DOHH2 (cell line): ENCODE measurements at regions not wholly inside any gene's neighbourhood (a gene's known extent, or its start where the extent isn't known, plus 50 kb on each side); places are given as distances from the start of the nearest gene placed in this dataset.

Experiments used
- H3F3A ChIP-seq: fragments of 200-600 bp; sonication (generic), shearing (Covaris generic); 2 replicates; pipeline ENCODE4 v1.6.0; 2016; ENCODE audit warnings: antibody characterized with exemption, mild to moderate bottlenecking; ENCODE audit not compliant: control insufficient read depth, insufficient read depth
- H3K27ac ChIP-seq: fragments of 200-600 bp; sonication (generic); 2 replicates; pipeline ENCODE4 v1.5.1; 2014; ENCODE audit warnings: low read depth, mild to moderate bottlenecking, low read length, moderate library complexity
- H3K27me3 ChIP-seq: fragments of 200-600 bp; sonication (generic); 2 replicates; pipeline ENCODE4 v1.6.1; 2014; ENCODE audit warnings: mild to moderate bottlenecking, low read length, mixed read lengths; ENCODE audit not compliant: control insufficient read depth
- H3K36me3 ChIP-seq: fragments of 200-600 bp; sonication (generic); 2 replicates; pipeline ENCODE4 v1.6.1; 2014; ENCODE audit warnings: mild to moderate bottlenecking, low read length, moderate library complexity, mixed read lengths; ENCODE audit not compliant: control insufficient read depth
- H3K4me1 ChIP-seq: fragments of 200-600 bp; sonication (generic); 2 replicates; pipeline ENCODE4 v1.6.1; 2014; ENCODE audit warnings: mild to moderate bottlenecking, low read length, mixed read lengths; ENCODE audit not compliant: control insufficient read depth
- H3K4me2 ChIP-seq: fragments of 200-600 bp; sonication (generic); 2 replicates; pipeline ENCODE4 v1.6.0; 2014; ENCODE audit warnings: mild to moderate bottlenecking, low read length, moderate library complexity
- H3K4me3 ChIP-seq: fragments of 200-600 bp; sonication (generic); 2 replicates; pipeline ENCODE4 v1.5.1; 2014; ENCODE audit warnings: mild to moderate bottlenecking, low read length, mixed read lengths
- H3K79me2 ChIP-seq: fragments of 200-600 bp; sonication (generic); 2 replicates; pipeline ENCODE4 v1.6.1; 2014; ENCODE audit warnings: mild to moderate bottlenecking, low read length, mixed read lengths; ENCODE audit not compliant: control insufficient read depth
- H3K9me2 ChIP-seq: fragments of 200-600 bp; sonication (generic); replicated peaks from 2 replicates; pipeline ENCODE4 v1.6.1; 2014; ENCODE audit warnings: mild to moderate bottlenecking, low read length, mixed read lengths; ENCODE audit not compliant: control insufficient read depth
- H3K9me3 ChIP-seq: fragments of 200-600 bp; sonication (generic); 2 replicates; pipeline ENCODE4 v1.6.1; 2014; ENCODE audit warnings: antibody characterized with exemption, low read length, mixed read lengths; ENCODE audit not compliant: control insufficient read depth, insufficient read depth
- H4K20me1 ChIP-seq: fragments of 200-600 bp; sonication (generic); 2 replicates; pipeline ENCODE4 v1.6.0; 2014; ENCODE audit warnings: low read depth, mild to moderate bottlenecking, antibody characterized with exemption, low read length, moderate library complexity; ENCODE audit not compliant: control insufficient read depth, insufficient read depth
- EZH2phosphoT487 ChIP-seq: fragments of 200-600 bp; sonication (generic); IDR thresholded peaks from 2 replicates; pipeline ENCODE4 v1.6.1; 2017; ENCODE audit warnings: borderline replicate concordance, mild to moderate bottlenecking, antibody characterized with exemption, low read length, moderate library complexity, mixed read lengths
- TF ChIP-seq, protein P1 (sequence below): fragments of 200-600 bp; sonication (generic); IDR thresholded peaks from one replicate; pipeline ENCODE4 v1.5.1; 2014; ENCODE audit warnings: antibody characterized with exemption, mild to moderate bottlenecking, low read depth, low read length; ENCODE audit not compliant: poor library complexity, severe bottlenecking

DNA sequence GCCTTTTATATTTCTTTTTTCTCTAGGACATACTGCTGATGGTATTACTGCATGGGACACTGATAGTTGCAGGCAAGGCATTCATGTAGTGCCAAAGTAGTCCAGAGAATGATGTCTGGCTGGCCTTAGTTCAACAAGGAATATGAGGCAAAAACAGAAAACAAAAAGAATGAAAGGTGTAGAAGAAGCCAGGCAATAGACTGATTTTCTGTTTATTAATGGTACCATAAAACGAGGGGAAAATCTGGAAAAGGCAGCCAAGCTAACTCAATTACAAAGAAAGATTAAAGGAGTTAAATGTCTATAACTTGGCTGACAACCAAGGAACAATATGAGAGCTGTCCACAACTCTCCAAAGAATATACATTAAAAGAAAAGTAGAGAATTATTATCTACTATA is 284.9 kb downstream of the ZEB2 start:
- H3K4me1 ChIP-seq = peaks cover 96% of the 10 kb centered on the region
- no peak for TF ChIP-seq EZH2phosphoT487

DNA sequence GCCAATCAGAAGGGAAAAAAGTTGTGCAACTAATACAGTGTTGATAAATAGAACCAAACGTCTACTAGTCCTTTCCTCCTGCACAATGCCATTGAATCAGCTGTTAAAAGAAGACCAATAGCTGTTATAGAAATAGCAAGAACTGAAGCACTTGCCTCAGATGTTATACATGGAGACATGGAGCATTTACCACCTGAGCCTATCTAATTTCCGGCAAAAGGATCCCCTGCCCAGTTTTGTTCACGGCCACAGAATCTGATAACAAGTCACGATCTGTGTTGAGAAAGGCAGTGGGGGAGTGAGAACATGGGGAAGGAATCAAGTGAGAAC is 285.4 kb downstream of the ZEB2 start:
- peaks cover 90% of the 10 kb centered on the region for H3K4me1 ChIP-seq
- TF ChIP-seq, protein P1, sequence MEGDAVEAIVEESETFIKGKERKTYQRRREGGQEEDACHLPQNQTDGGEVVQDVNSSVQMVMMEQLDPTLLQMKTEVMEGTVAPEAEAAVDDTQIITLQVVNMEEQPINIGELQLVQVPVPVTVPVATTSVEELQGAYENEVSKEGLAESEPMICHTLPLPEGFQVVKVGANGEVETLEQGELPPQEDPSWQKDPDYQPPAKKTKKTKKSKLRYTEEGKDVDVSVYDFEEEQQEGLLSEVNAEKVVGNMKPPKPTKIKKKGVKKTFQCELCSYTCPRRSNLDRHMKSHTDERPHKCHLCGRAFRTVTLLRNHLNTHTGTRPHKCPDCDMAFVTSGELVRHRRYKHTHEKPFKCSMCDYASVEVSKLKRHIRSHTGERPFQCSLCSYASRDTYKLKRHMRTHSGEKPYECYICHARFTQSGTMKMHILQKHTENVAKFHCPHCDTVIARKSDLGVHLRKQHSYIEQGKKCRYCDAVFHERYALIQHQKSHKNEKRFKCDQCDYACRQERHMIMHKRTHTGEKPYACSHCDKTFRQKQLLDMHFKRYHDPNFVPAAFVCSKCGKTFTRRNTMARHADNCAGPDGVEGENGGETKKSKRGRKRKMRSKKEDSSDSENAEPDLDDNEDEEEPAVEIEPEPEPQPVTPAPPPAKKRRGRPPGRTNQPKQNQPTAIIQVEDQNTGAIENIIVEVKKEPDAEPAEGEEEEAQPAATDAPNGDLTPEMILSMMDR = no peak
- no peak for TF ChIP-seq EZH2phosphoT487

More for the DNA sequence above, 284.9 kb downstream of the ZEB2 start:
- Histone ChIP-seq H3K79me2 (peaks cover 46% of the 10 kb centered on the region), H3K4me3 (no peak overlapping the region), H3K27me3 (no peaks in the 10 kb centered on the region), H4K20me1 (no peaks in the 10 kb centered on the region), H3K9me2 (no peaks in the 10 kb centered on the region), H3K9me3 (no peaks in the 10 kb centered on the region), H3F3A (peaks cover 17% of the 10 kb centered on the region), H3K27ac (no peak overlapping the region), H3K4me2 (peak overlapping the region; percentile 36; the same call in 1 of the 2 replicates), H3K36me3 (peaks cover 41% of the 10 kb centered on the region)

DNA sequence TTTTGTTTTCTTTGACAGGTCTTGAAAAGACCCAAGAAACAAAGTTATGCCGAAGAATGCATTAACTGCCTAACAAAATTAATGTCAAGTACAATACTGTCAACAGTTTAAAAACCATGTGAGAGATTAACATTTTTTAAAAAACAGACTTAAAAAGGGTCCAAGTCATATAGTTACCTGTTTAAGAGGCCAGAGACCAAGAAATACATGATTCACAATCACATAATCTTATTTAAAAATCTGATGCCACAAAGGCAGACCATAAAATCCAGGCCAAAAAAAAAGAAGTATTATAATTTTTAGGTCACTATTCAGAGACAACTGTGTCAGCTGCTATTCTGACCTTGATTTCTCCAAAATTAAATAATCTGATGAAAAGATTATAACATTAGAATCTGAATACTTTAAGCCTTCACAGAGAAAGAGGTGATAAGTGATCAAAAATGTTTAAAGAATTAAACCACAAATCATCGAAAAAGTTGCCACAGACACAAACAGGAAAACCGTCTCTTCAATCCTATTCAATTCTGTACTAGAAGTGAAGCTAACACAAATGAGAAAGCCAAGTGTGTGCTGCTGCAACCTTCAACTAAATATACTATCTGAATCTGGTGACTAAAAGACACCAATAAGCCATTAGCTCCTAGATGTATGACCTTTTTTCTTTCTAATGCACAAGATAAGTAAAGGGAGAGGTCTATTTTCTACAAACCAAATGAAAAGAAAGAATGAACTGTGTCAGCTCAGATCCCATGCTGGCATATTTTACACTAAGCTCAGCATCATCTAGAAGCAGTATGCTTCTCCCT is 286.0 kb downstream of the ZEB2 start:
- H3K9me3 ChIP-seq = no peaks in the 10 kb centered on the region
- no peaks in the 10 kb centered on the region for H3K9me2 ChIP-seq
- no peaks in the 10 kb centered on the region for H3K27me3 ChIP-seq
- no peak overlapping the region for H3K27ac ChIP-seq
- TF ChIP-seq EZH2phosphoT487 = no peak
- TF ChIP-seq, protein P1 = no peak
- H3K4me3 ChIP-seq = 0 out of 2 replicates have a peak overlapping the region, but pooled peaks have one; percentile 19
- H3K36me3 ChIP-seq = peaks cover 33% of the 10 kb centered on the region
- peaks cover 6% of the 10 kb centered on the region for H3F3A ChIP-seq
- peaks cover 85% of the 10 kb centered on the region for H3K4me1 ChIP-seq
- peaks cover 39% of the 10 kb centered on the region for H3K79me2 ChIP-seq
- H4K20me1 ChIP-seq = no peaks in the 10 kb centered on the region
- H3K4me2 ChIP-seq = peak overlapping the region; percentile 36

More for the DNA sequence above, 285.4 kb downstream of the ZEB2 start:
- H3F3A ChIP-seq = peaks cover 12% of the 10 kb centered on the region
- no peaks in the 10 kb centered on the region for H3K9me3 ChIP-seq
- 0 out of 2 replicates have a peak overlapping the region, but pooled peaks have one; percentile 3 for H3K4me3 ChIP-seq
- no peaks in the 10 kb centered on the region for H4K20me1 ChIP-seq
- no peak overlapping the region for H3K27ac ChIP-seq
- no peaks in the 10 kb centered on the region for H3K9me2 ChIP-seq
- H3K79me2 ChIP-seq = peaks cover 44% of the 10 kb centered on the region
- peaks cover 35% of the 10 kb centered on the region for H3K36me3 ChIP-seq
- H3K4me2 ChIP-seq = peak overlapping the region; percentile 36
- no peaks in the 10 kb centered on the region for H3K27me3 ChIP-seq

DNA sequence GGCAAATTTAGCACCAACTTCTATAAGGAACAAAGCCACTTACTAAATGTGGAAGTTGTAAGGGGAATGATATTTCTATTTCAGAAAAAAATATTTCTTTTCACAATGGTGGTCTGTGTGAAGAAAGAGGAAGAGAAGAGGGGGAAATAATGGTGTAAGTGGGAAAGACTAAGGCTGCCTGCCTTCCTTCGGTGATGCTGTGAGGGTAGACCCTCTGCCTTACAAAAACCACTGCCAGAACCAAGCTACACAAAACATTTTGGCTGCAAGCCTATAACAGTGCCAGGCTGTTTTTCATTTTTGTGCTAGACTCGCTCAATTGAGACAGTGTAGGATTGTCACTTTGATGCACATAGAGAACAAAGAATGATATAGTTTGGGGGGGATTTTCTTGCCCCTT is 286.6 kb downstream of the ZEB2 start:
- Histone ChIP-seq H3K9me3 (no peaks in the 10 kb centered on the region), H3K79me2 (peaks cover 33% of the 10 kb centered on the region), H3K27me3 (no peaks in the 10 kb centered on the region), H3K4me2 (peak overlapping the region; percentile 36), H3K9me2 (no peaks in the 10 kb centered on the region), H3F3A (no peaks in the 10 kb centered on the region), H3K27ac (no peak overlapping the region), H3K36me3 (peaks cover 27% of the 10 kb centered on the region), H3K4me3 (peak overlapping the region; percentile 19; the same call in 1 of the 2 replicates), H3K4me1 (peaks cover 78% of the 10 kb centered on the region), H4K20me1 (no peaks in the 10 kb centered on the region)
- TF ChIP-seq, protein P1 = no peak
- TF ChIP-seq EZH2phosphoT487 = no peak
